BJ (cell line): ENCODE measurements at regions not wholly inside any gene's neighbourhood (a gene's known extent, or its start where the extent isn't known, plus 50 kb on each side); places are given as distances from the start of the nearest gene placed in this dataset.
"Not testable (repeated sequence)": the region's sequence is repeated elsewhere in the genome, so short reads cannot be mapped to it uniquely, and the experiment has no call there.

ENCODE experiments used
- CTCF ChIA-PET: fragments of 350-600 bp; formaldehyde crosslinking; extraction: SDS; loops from one replicate; lab custom pipeline; 2021; ENCODE audit warnings: antibody characterized with exemption, inconsistent platforms; lab: Yijun Ruan, JAX
- POLR2A ChIA-PET: fragments of 300-600 bp; sonication (Branson Sonifier 250); formaldehyde crosslinking; extraction: SDS; loops from one replicate; lab custom pipeline; 2021; ENCODE audit warnings: antibody characterized with exemption; lab: Charles Lee
- DNase-seq: peaks from one replicate; pipeline ENCODE4 v3.0.0-alpha.2; 2011; ENCODE audit warnings: low read depth
- H3K27me3 ChIP-seq: 2 replicates; pipeline ENCODE4 v1.6.0; 2011; ENCODE audit warnings: low read length; ENCODE audit not compliant: control insufficient read depth, insufficient read depth
- H3K36me3 ChIP-seq: 2 replicates; pipeline ENCODE4 v1.5.1; 2011; ENCODE audit warnings: low read length; ENCODE audit not compliant: control insufficient read depth, insufficient read depth
- H3K4me3 ChIP-seq: 2 replicates; pipeline ENCODE4 v1.5.1; 2011; ENCODE audit warnings: low read depth, mild to moderate bottlenecking, control low read depth, low read length
- TF ChIP-seq, protein P1 (sequence below): IDR thresholded peaks from 2 replicates; pipeline ENCODE4 v1.5.1; 2011; ENCODE audit warnings: low read depth, mild to moderate bottlenecking, control low read depth, inconsistent platforms, low read length, moderate library complexity; ENCODE audit not compliant: insufficient read depth

DNA sequence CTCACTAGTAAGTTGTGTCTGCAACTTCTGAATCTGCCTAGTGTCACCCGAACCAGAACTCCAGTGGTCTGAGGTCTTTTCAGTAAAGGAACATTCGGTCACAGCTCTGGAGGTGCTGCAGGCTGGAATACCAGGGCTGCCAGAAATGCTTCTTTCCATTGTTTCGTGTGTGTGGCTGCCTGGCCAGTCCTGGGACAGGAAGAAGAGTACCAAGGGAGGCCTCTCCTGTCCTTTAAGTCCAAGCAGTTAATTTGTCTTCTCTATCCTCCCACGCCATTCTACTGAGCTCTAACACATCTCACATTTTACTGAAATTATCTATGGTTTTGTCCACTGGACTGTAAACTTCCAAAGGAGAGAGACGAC lies 196.0 kb downstream of the LNPK start:
- H3K36me3 ChIP-seq = no peaks in the 10 kb centered on the region
- H3K4me3 ChIP-seq = no peak overlapping the region
- DNase-seq = no peak
- no peaks in the 10 kb centered on the region; the same call in 1 of the 2 replicates for H3K27me3 ChIP-seq
- ChIA-PET CTCF (interaction anchor here (1.5 kb wide), 1 partner anchor 59 kb away, joined by 3 read pairs; no protein-coding TSS in a partner anchor), POLR2A (no interaction called here)
- TF ChIP-seq, protein P1, sequence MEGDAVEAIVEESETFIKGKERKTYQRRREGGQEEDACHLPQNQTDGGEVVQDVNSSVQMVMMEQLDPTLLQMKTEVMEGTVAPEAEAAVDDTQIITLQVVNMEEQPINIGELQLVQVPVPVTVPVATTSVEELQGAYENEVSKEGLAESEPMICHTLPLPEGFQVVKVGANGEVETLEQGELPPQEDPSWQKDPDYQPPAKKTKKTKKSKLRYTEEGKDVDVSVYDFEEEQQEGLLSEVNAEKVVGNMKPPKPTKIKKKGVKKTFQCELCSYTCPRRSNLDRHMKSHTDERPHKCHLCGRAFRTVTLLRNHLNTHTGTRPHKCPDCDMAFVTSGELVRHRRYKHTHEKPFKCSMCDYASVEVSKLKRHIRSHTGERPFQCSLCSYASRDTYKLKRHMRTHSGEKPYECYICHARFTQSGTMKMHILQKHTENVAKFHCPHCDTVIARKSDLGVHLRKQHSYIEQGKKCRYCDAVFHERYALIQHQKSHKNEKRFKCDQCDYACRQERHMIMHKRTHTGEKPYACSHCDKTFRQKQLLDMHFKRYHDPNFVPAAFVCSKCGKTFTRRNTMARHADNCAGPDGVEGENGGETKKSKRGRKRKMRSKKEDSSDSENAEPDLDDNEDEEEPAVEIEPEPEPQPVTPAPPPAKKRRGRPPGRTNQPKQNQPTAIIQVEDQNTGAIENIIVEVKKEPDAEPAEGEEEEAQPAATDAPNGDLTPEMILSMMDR = no peak

DNA sequence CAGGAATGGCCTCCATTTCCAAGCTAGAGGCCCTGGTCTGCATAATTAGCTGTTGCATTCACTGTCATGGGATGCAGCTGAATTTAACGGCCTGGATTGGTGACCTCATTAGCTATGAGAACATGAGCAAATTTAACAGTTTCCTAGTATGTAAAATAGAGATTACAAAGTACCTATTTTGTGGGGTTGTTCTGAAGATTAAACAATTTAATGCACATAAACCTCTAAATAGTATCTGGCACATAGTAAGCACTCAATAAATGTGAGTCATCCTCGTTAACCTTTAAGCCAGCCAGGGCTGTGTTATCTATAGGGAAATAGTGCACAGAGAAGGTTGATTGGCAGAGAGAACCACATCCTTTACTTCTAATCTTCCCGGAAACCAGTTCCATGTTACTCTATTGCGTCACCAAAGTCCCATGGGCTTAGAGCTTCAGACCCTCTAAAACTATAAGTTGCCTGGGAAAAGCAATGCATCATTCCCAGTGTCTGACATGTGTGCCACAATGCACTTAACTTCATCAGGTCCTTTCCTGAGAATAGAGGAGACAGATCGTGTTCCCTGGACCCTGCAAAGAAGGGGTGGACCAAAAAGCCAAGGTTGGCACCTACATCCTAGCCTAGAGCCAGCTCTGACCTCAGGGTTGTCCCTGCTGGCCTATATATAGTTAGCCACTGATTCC lies 196.5 kb downstream of the LNPK start:
- TF ChIP-seq, protein P1 = no peak
- no peak for DNase-seq
- H3K27me3 ChIP-seq = no peaks in the 10 kb centered on the region; the same call in 1 of the 2 replicates
- CTCF ChIA-PET = no interaction called here
- POLR2A ChIA-PET = no interaction called here
- H3K36me3 ChIP-seq = no peaks in the 10 kb centered on the region
- no peak overlapping the region for H3K4me3 ChIP-seq

- Histone ChIP-seq H3K36me3 (no peaks in the 10 kb centered on the region), H3K4me3 (no peak overlapping the region), H3K27me3 (no peaks in the 10 kb centered on the region; the same call in 1 of the 2 replicates)
- TF ChIP-seq, protein P1 = no peak
- DNase-seq = no peak
- POLR2A ChIA-PET = no interaction called here
- CTCF ChIA-PET = no interaction called here
Observed at GRCh38 chr2:175804122-175804521, 197.9 kb downstream of the LNPK start.

GRCh38 chr2:175796422-175796821 lies 205.6 kb downstream of the LNPK start:
- H3K36me3 ChIP-seq, H3K27me3 ChIP-seq, POLR2A ChIA-PET, H3K4me3 ChIP-seq, CTCF ChIA-PET, DNase-seq: not testable (repeated sequence)

DNA sequence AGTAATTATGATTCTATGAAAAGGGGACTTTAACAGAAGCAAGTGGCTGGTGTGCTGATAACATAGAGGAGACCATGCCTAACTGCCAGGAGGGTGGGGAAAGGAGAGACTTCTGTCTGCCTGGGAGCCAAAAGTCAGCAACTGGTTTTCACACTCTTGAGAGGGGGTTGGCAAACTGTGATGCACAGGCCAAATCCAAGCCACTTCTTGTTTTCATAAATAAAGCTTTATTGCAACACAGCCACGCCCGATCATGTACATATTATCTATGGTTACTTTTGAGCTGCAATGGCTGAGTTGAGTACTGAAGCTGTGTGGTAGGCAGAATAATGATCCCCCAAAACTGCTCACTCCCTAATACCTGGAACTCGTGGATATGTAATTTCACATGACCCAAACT lies 208.4 kb downstream of the LNPK start:
- TF ChIP-seq, protein P1 = no peak
- CTCF ChIA-PET = no interaction called here
- Histone ChIP-seq H3K27me3 (no peaks in the 10 kb centered on the region), H3K4me3 (no peak overlapping the region), H3K36me3 (no peaks in the 10 kb centered on the region)
- no peak for DNase-seq
- POLR2A ChIA-PET = no interaction called here

GRCh38 chr2:175792881-175793280 lies 209.2 kb downstream of the LNPK start:
- no peaks in the 10 kb centered on the region for H3K27me3 ChIP-seq
- POLR2A ChIA-PET = no interaction called here
- H3K4me3 ChIP-seq = no peak overlapping the region
- no peak for DNase-seq
- CTCF ChIA-PET = interaction anchor here (0.6 kb wide), 1 partner anchor 702 kb away, joined by 3 read pairs; no protein-coding TSS in a partner anchor
- TF ChIP-seq, protein P1 = no peak
- no peaks in the 10 kb centered on the region for H3K36me3 ChIP-seq
